Osteocyte (in vitro differentiated cells): ENCODE measurements at regions not wholly inside any gene's neighbourhood (a gene's known extent, or its start where the extent isn't known, plus 50 kb on each side); places are given as distances from the start of the nearest gene placed in this dataset. TPM values are rescaled to one million over a fixed set of nuclear protein-coding genes. Genes with fewer than 3 reads are reported as not detected.

Source experiments
- DNase-seq: peaks from one replicate; pipeline ENCODE4 v3.0.0; 2021; ENCODE audit warnings: mixed read lengths; ENCODE audit not compliant: unreplicated experiment; ENCODE audit errors: extremely low spot score
- H3K27ac Mint-ChIP-seq: one replicate; pipeline ENCODE4 v1.8.0; 2021; ENCODE audit warnings: mild to moderate bottlenecking, mixed read lengths; ENCODE audit not compliant: unreplicated experiment
- H3K27me3 Mint-ChIP-seq: one replicate; pipeline ENCODE4 v1.8.0; 2021; ENCODE audit warnings: mixed read lengths; ENCODE audit not compliant: unreplicated experiment
- H3K36me3 Mint-ChIP-seq: one replicate; pipeline ENCODE4 v1.8.0; 2021; ENCODE audit warnings: mixed read lengths; ENCODE audit not compliant: unreplicated experiment
- H3K4me1 Mint-ChIP-seq: one replicate; pipeline ENCODE4 v1.8.0; 2021; ENCODE audit warnings: mixed read lengths; ENCODE audit not compliant: unreplicated experiment
- H3K4me3 Mint-ChIP-seq: one replicate; pipeline ENCODE4 v1.8.0; 2021; ENCODE audit warnings: mild to moderate bottlenecking, moderate library complexity, mixed read lengths; ENCODE audit not compliant: unreplicated experiment
- H3K9me3 Mint-ChIP-seq: one replicate; pipeline ENCODE4 v1.8.0; 2021; ENCODE audit warnings: mixed read lengths; ENCODE audit not compliant: unreplicated experiment
- microRNA-seq: library from miRNA; unstranded; fragments of <30 nt; microRNA quantifications from one replicate; pipeline ENCODE4 v1.1.0, GENCODE V29; 2020; ENCODE audit not compliant: unreplicated experiment
- TF ChIP-seq, protein P1 (sequence below): fragments of 200-600 bp; sonication (generic); IDR thresholded peaks from 2 replicates; pipeline ENCODE4 v1.5.0; 2021; ENCODE audit warnings: antibody characterized with exemption, mild to moderate bottlenecking, moderate library complexity

DNA sequence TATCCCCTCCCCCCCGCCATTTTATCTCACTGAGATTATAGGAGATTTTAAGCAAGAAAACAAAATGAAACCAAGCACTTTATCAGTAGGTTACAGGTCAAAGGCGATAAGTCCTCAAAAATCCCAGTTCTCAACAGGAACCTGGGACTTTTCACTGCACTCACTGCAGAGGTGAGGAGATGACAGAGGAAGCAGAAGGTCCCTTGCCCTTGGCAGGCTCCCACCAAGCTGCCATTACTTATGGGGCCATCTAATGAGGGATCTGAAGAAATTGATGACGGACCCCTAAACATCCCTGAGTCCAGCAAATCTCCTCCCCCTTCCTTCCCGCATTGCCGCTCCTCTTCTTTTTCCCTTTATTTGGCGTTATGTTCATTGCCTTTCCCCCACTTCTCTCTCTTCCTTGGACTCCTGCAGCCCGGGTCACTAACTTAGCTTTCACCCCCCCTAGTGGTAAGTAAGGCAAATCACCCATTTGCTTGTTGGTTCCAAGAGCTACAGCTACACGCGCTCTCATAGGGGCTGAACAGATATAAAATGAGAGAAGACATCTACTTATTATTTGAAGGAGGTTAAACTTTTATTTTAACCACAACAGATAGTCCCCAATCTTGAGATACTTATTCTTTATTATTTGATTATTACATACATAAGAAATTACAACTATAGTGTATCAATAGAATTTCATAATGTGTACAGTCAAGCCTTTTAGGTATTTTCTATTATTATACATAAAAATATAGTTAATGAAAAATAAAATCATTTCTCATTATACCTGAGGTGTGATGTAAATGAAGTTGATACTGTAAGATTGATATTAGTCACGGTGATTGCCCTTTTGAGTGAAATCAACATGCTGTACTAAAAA is 52.0 kb upstream of the ARGLU1 start:
- peaks cover 19% of the 10 kb centered on the region for H3K27me3 Mint-ChIP-seq
- no peak overlapping the region for H3K27ac Mint-ChIP-seq
- H3K4me1 Mint-ChIP-seq, result peaks cover 2% of the 10 kb centered on the region
- no peaks in the 10 kb centered on the region for H3K9me3 Mint-ChIP-seq
- H3K36me3 Mint-ChIP-seq, result no peaks in the 10 kb centered on the region
- no peak overlapping the region for H3K4me3 Mint-ChIP-seq
- DNase-seq, result no peak
- TF ChIP-seq, protein P1, sequence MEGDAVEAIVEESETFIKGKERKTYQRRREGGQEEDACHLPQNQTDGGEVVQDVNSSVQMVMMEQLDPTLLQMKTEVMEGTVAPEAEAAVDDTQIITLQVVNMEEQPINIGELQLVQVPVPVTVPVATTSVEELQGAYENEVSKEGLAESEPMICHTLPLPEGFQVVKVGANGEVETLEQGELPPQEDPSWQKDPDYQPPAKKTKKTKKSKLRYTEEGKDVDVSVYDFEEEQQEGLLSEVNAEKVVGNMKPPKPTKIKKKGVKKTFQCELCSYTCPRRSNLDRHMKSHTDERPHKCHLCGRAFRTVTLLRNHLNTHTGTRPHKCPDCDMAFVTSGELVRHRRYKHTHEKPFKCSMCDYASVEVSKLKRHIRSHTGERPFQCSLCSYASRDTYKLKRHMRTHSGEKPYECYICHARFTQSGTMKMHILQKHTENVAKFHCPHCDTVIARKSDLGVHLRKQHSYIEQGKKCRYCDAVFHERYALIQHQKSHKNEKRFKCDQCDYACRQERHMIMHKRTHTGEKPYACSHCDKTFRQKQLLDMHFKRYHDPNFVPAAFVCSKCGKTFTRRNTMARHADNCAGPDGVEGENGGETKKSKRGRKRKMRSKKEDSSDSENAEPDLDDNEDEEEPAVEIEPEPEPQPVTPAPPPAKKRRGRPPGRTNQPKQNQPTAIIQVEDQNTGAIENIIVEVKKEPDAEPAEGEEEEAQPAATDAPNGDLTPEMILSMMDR, result peak; percentile 86

Small RNAs in the stretch of these regions (microRNA-seq; reads per million reads assigned to microRNA genes)
- gene MIR1267, result not detected
